ENCODE measurements at regions not wholly inside any gene's neighbourhood (a gene's known extent, or its start where the extent isn't known, plus 50 kb on each side); places are given as distances from the start of the nearest gene placed in this dataset.
"Not testable (repeated sequence)": the region's sequence is repeated elsewhere in the genome, so short reads cannot be mapped to it uniquely, and the experiment has no call there.

GRCh38 chr2:111624411-111625156 lies 259.4 kb downstream of the ANAPC1 start:
- Histone ChIP-seq H4K91ac (ENCODE audit: low read depth, low read length, poor library complexity) (no peak overlapping the region), H2BK15ac (ENCODE audit: low read length) (no peak overlapping the region), H3K18ac (ENCODE audit: low read length) (no peak overlapping the region), H3K4ac (ENCODE audit: low read length) (no peak overlapping the region), H2BK120ac (ENCODE audit: low read depth, low read length) (no peak overlapping the region), H3K27me3 (ENCODE audit: control insufficient read depth in 3 of 3, insufficient read depth in 3 of 3, low read depth in 1 of 3, low read length in 3 of 3) (peaks cover 0 to 2% (median 0%) of the 10 kb centered on the region in 3 experiments), H4K8ac (ENCODE audit: low read depth, low read length) (no peak overlapping the region), H3K79me1 (ENCODE audit: low read depth, low read length) (no peaks in the 10 kb centered on the region), H3K9ac (ENCODE audit: low read depth, low read length, poor library complexity) (no peak overlapping the region), H2BK5ac (ENCODE audit: low read length) (no peak overlapping the region), H3K23ac (ENCODE audit: low read depth, low read length, poor library complexity) (no peak overlapping the region), H3K4me1 (ENCODE audit: control insufficient read depth in 2 of 2, insufficient read depth in 1 of 2, low read depth in 1 of 2, low read length in 2 of 2) (no peaks in the 10 kb centered on the region), H2AK5ac (ENCODE audit: low read depth, low read length) (no peak overlapping the region), H3K4me2 (ENCODE audit: insufficient read depth, low read length, poor library complexity, severe bottlenecking) (no peak overlapping the region), H3K14ac (ENCODE audit: low read length) (no peak overlapping the region), H2AFZ (ENCODE audit: low read length) (no peak overlapping the region), H3K27ac (replicated peaks; ENCODE audit: low read length) (no peak overlapping the region), H2BK12ac (ENCODE audit: low read length) (no peak overlapping the region), H3K9me3 (replicated peaks in 1 of 2; ENCODE audit: control insufficient read depth in 2 of 2, insufficient read depth in 1 of 2, low read depth in 1 of 2, low read length in 2 of 2) (peaks cover 0 to 15% of the 10 kb centered on the region in 2 donors), H3K4me3 (ENCODE audit: low read length in 2 of 2) (no peak overlapping the region), H3K36me3 (replicated peaks in 1 of 2; ENCODE audit: control insufficient read depth in 2 of 2, insufficient read depth in 2 of 2, low read length in 2 of 2) (no peaks in the 10 kb centered on the region)
- no peak for DNase-seq (ENCODE audit: low spot score)
- whole genome bisulfite sequencing, 2 donors (ENCODE audit: extremely low coverage in 2 of 2, insufficient read length in 2 of 2, insufficient replicate concordance in 1 of 2): no CpG with 5 or more reads among the region's 3 CpGs

GRCh38 chr2:111625157-111625537 lies 258.8 kb downstream of the ANAPC1 start:
- H2BK5ac ChIP-seq (ENCODE audit: low read length); H3K79me1 ChIP-seq (ENCODE audit: low read depth, low read length); H3K36me3 ChIP-seq (replicated peaks in 1 of 2; ENCODE audit: control insufficient read depth in 2 of 2, insufficient read depth in 2 of 2, low read length in 2 of 2); H2AK5ac ChIP-seq (ENCODE audit: low read depth, low read length); H2AFZ ChIP-seq (ENCODE audit: low read length); H3K23ac ChIP-seq (ENCODE audit: low read depth, low read length, poor library complexity); H2BK120ac ChIP-seq (ENCODE audit: low read depth, low read length); H3K4me2 ChIP-seq (ENCODE audit: insufficient read depth, low read length, poor library complexity, severe bottlenecking); H3K27me3 ChIP-seq (ENCODE audit: control insufficient read depth in 3 of 3, insufficient read depth in 3 of 3, low read depth in 1 of 3, low read length in 3 of 3); H3K4me1 ChIP-seq (ENCODE audit: control insufficient read depth in 2 of 2, insufficient read depth in 1 of 2, low read depth in 1 of 2, low read length in 2 of 2); DNase-seq (ENCODE audit: low spot score); H3K14ac ChIP-seq (ENCODE audit: low read length); H4K8ac ChIP-seq (ENCODE audit: low read depth, low read length); H3K9ac ChIP-seq (ENCODE audit: low read depth, low read length, poor library complexity); H4K91ac ChIP-seq (ENCODE audit: low read depth, low read length, poor library complexity); H2BK12ac ChIP-seq (ENCODE audit: low read length); H3K4me3 ChIP-seq (ENCODE audit: low read length in 2 of 2); H3K4ac ChIP-seq (ENCODE audit: low read length); H3K18ac ChIP-seq (ENCODE audit: low read length); H3K27ac ChIP-seq (replicated peaks; ENCODE audit: low read length); H2BK15ac ChIP-seq (ENCODE audit: low read length): not testable (repeated sequence)
- H3K9me3 ChIP-seq (replicated peaks in 1 of 2; ENCODE audit: control insufficient read depth in 2 of 2, insufficient read depth in 1 of 2, low read depth in 1 of 2, low read length in 2 of 2): peaks cover 0 to 19% of the 10 kb centered on the region in 2 donors
- WGBS, 2 donors (ENCODE audit: extremely low coverage in 2 of 2, insufficient read length in 2 of 2, insufficient replicate concordance in 1 of 2): no CpG with 5 or more reads among the region's 12 CpGs

- Histone ChIP-seq H3K18ac (ENCODE audit: low read length) (no peak overlapping the region), H3K14ac (ENCODE audit: low read length) (no peak overlapping the region), H3K79me1 (ENCODE audit: low read depth, low read length) (no peaks in the 10 kb centered on the region), H3K27me3 (ENCODE audit: control insufficient read depth in 3 of 3, insufficient read depth in 3 of 3, low read depth in 1 of 3, low read length in 3 of 3) (peaks cover 0 to 3% (median 0%) of the 10 kb centered on the region in 3 experiments), H4K8ac (ENCODE audit: low read depth, low read length) (no peak overlapping the region), H3K9ac (ENCODE audit: low read depth, low read length, poor library complexity) (no peak overlapping the region), H3K36me3 (replicated peaks in 1 of 2; ENCODE audit: control insufficient read depth in 2 of 2, insufficient read depth in 2 of 2, low read length in 2 of 2) (no peaks in the 10 kb centered on the region), H2BK120ac (ENCODE audit: low read depth, low read length) (no peak overlapping the region), H2AK5ac (ENCODE audit: low read depth, low read length) (no peak overlapping the region), H2BK15ac (ENCODE audit: low read length) (no peak overlapping the region), H3K4me3 (ENCODE audit: low read length in 2 of 2) (no peak overlapping the region), H3K27ac (replicated peaks; ENCODE audit: low read length) (no peak overlapping the region), H2BK5ac (ENCODE audit: low read length) (no peak overlapping the region), H2AFZ (ENCODE audit: low read length) (no peak overlapping the region), H3K9me3 (replicated peaks in 1 of 2; ENCODE audit: control insufficient read depth in 2 of 2, insufficient read depth in 1 of 2, low read depth in 1 of 2, low read length in 2 of 2) (peaks cover 3 to 17% of the 10 kb centered on the region in 2 donors), H3K23ac (ENCODE audit: low read depth, low read length, poor library complexity) (no peak overlapping the region), H3K4me1 (ENCODE audit: control insufficient read depth in 2 of 2, insufficient read depth in 1 of 2, low read depth in 1 of 2, low read length in 2 of 2) (no peaks in the 10 kb centered on the region), H3K4ac (ENCODE audit: low read length) (no peak overlapping the region), H2BK12ac (ENCODE audit: low read length) (no peak overlapping the region), H3K4me2 (ENCODE audit: insufficient read depth, low read length, poor library complexity, severe bottlenecking) (no peak overlapping the region), H4K91ac (ENCODE audit: low read depth, low read length, poor library complexity) (no peak overlapping the region)
- no peak for DNase-seq (ENCODE audit: low spot score)
- WGBS, 2 donors (ENCODE audit: extremely low coverage in 2 of 2, insufficient read length in 2 of 2, insufficient replicate concordance in 1 of 2): no CpG with 5 or more reads among the region's 2 CpGs
Observed at GRCh38 chr2:111626037-111626864, 257.7 kb downstream of the ANAPC1 start.

- H2AFZ ChIP-seq (ENCODE audit: low read length): no peak overlapping the region
- H3K79me1 ChIP-seq (ENCODE audit: low read depth, low read length): no peaks in the 10 kb centered on the region
- no peak overlapping the region for H3K4me2 ChIP-seq (ENCODE audit: insufficient read depth, low read length, poor library complexity, severe bottlenecking)
- no peak overlapping the region for H3K9ac ChIP-seq (ENCODE audit: low read depth, low read length, poor library complexity)
- H2BK120ac ChIP-seq (ENCODE audit: low read depth, low read length): no peak overlapping the region
- H3K18ac ChIP-seq (ENCODE audit: low read length): no peak overlapping the region
- peaks cover 0 to 3% (median 0%) of the 10 kb centered on the region in 3 experiments for H3K27me3 ChIP-seq (ENCODE audit: control insufficient read depth in 3 of 3, insufficient read depth in 3 of 3, low read depth in 1 of 3, low read length in 3 of 3)
- H3K4me3 ChIP-seq (ENCODE audit: low read length in 2 of 2): no peak overlapping the region
- no peak overlapping the region for H2AK5ac ChIP-seq (ENCODE audit: low read depth, low read length)
- no peak overlapping the region for H4K91ac ChIP-seq (ENCODE audit: low read depth, low read length, poor library complexity)
- H3K9me3 ChIP-seq (replicated peaks in 1 of 2; ENCODE audit: control insufficient read depth in 2 of 2, insufficient read depth in 1 of 2, low read depth in 1 of 2, low read length in 2 of 2): peaks cover 3 to 17% of the 10 kb centered on the region in 2 donors
- no peak overlapping the region for H3K4ac ChIP-seq (ENCODE audit: low read length)
- H3K23ac ChIP-seq (ENCODE audit: low read depth, low read length, poor library complexity): no peak overlapping the region
- H2BK12ac ChIP-seq (ENCODE audit: low read length): no peak overlapping the region
- H3K36me3 ChIP-seq (replicated peaks in 1 of 2; ENCODE audit: control insufficient read depth in 2 of 2, insufficient read depth in 2 of 2, low read length in 2 of 2): no peaks in the 10 kb centered on the region
- H2BK5ac ChIP-seq (ENCODE audit: low read length): no peak overlapping the region
- no peaks in the 10 kb centered on the region for H3K4me1 ChIP-seq (ENCODE audit: control insufficient read depth in 2 of 2, insufficient read depth in 1 of 2, low read depth in 1 of 2, low read length in 2 of 2)
- DNase-seq (ENCODE audit: low spot score): no peak
- H3K27ac ChIP-seq (replicated peaks; ENCODE audit: low read length): no peak overlapping the region
- H2BK15ac ChIP-seq (ENCODE audit: low read length): no peak overlapping the region
- no peak overlapping the region for H3K14ac ChIP-seq (ENCODE audit: low read length)
- H4K8ac ChIP-seq (ENCODE audit: low read depth, low read length): no peak overlapping the region
Observed at GRCh38 chr2:111626865-111627163, 257.2 kb downstream of the ANAPC1 start.

Measured in neuronal stem cell (in vitro differentiated cells).